Lower lobe of right lung (tissue), 2 donors: ENCODE measurements at regions not wholly inside any gene's neighbourhood (a gene's known extent, or its start where the extent isn't known, plus 50 kb on each side); places are given as distances from the start of the nearest gene placed in this dataset.

Experiments used
- ATAC-seq, 2 donors: fragments of 200-7000 bp; cut with Tn5 transposase; one replicate each; pipeline ENCODE4 v1.9.1; 2020 to 2022; ENCODE audit warnings: mild to moderate bottlenecking in 2 of 2, moderate library complexity in 2 of 2
- DNase-seq: peaks from one replicate; pipeline ENCODE4 v3.0.0-alpha.2; 2020
- H3K27ac ChIP-seq: fragments of 200-600 bp; one replicate; pipeline ENCODE4 v1.8.0; 2022
- H3K27me3 ChIP-seq: fragments of 200-600 bp; one replicate; pipeline ENCODE4 v1.8.0; 2022; ENCODE audit warnings: low read depth
- H3K36me3 ChIP-seq: fragments of 200-600 bp; one replicate; pipeline ENCODE4 v1.8.0; 2022; ENCODE audit warnings: mild to moderate bottlenecking
- H3K4me1 ChIP-seq: fragments of 200-600 bp; one replicate; pipeline ENCODE4 v1.8.0; 2022
- H3K4me3 ChIP-seq: fragments of 200-600 bp; one replicate; pipeline ENCODE4 v1.8.0; 2022; ENCODE audit warnings: mild to moderate bottlenecking
- H3K9me3 ChIP-seq: fragments of 200-600 bp; one replicate; pipeline ENCODE4 v1.8.0; 2022
- CTCF ChIP-seq: fragments of 200-600 bp; IDR thresholded peaks from one replicate; pipeline ENCODE4 v1.8.0; 2022; ENCODE audit warnings: antibody characterized with exemption, mild to moderate bottlenecking
- intact Hi-C: fragments of 100-400 bp; cut with DNase I; formaldehyde crosslinking; loops from one replicate; pipeline ENCODE4 v1.11.0; 2022
- donor health status: DM: no; HTN: yes; CAD: no; lungs with severe emphysema.

GRCh38 chr2:12254280-12254860 lies 462.4 kb upstream of the TRIB2 start:
- no peak for DNase-seq
- intact Hi-C loops, result no loop called here
- no peak for TF ChIP-seq CTCF
- H3K27ac ChIP-seq, result no peak overlapping the region
- H3K36me3 ChIP-seq, result no peaks in the 10 kb centered on the region
- no peaks in the 10 kb centered on the region for H3K27me3 ChIP-seq
- H3K9me3 ChIP-seq, result no peaks in the 10 kb centered on the region
- ATAC-seq, result no peak
- H3K4me3 ChIP-seq, result no peak overlapping the region
- H3K4me1 ChIP-seq, result no peaks in the 10 kb centered on the region

DNA sequence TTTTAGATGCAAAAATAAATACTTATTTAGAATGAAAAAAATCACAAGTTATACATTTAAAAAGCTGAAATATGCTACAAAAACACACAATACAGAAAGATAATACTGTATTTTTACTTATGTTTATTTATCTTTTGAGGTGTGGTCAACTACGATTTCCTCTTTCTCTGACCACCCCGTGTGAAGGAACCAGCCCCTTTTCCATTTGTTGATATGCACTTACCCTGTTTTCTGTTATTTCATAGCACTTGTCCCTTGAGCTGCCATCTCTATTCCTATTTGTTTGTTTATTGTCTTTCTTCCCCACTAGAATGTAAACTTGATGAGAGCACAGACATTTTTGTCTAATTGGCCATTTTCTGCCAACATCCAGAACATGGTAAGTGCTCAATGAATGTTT lies 460.5 kb upstream of the TRIB2 start:
- Histone ChIP-seq H3K27ac (no peak overlapping the region), H3K4me3 (no peak overlapping the region), H3K9me3 (no peaks in the 10 kb centered on the region), H3K4me1 (no peaks in the 10 kb centered on the region), H3K36me3 (no peaks in the 10 kb centered on the region), H3K27me3 (no peaks in the 10 kb centered on the region)
- no peak for TF ChIP-seq CTCF
- intact Hi-C loops, result no loop called here
- no peak for DNase-seq
- ATAC-seq, result no peak

- intact Hi-C loops, result no loop called here
- H3K36me3 ChIP-seq, result no peaks in the 10 kb centered on the region
- DNase-seq (no peak), ATAC-seq (no peak)
- no peaks in the 10 kb centered on the region for H3K9me3 ChIP-seq
- no peaks in the 10 kb centered on the region for H3K27me3 ChIP-seq
- H3K4me1 ChIP-seq, result no peaks in the 10 kb centered on the region
- TF ChIP-seq CTCF, result no peak
- H3K27ac ChIP-seq, result no peak overlapping the region
- H3K4me3 ChIP-seq, result no peak overlapping the region
These were observed 459.3 kb upstream of the TRIB2 start for GRCh38 chr2:12257476-12257875.

DNA sequence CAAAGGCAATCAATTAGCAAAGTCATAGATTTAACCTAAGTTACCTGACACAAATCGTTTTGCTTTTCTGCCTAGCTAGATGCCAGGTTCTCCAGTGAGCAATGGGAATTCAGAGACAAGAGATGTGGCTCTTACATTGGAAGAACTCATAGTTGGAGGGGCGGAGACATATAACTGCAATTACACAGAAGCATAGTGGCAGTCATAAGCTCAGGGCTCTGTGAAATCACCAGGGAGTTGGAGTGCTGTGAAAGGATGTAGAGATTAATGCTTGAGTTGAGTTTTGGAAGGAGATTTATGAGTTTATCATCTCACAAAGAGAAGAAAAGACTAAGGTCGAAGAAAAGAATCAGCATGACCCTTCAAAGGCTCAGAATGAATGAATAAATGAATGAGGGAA lies 457.2 kb upstream of the TRIB2 start:
- no peaks in the 10 kb centered on the region for H3K36me3 ChIP-seq
- peaks cover 5% of the 10 kb centered on the region for H3K4me1 ChIP-seq
- H3K4me3 ChIP-seq, result no peak overlapping the region
- H3K9me3 ChIP-seq, result no peaks in the 10 kb centered on the region
- DNase-seq, result no peak
- no peak for ATAC-seq
- intact Hi-C loops, result no loop called here
- H3K27me3 ChIP-seq, result no peaks in the 10 kb centered on the region
- H3K27ac ChIP-seq, result no peak overlapping the region
- TF ChIP-seq CTCF, result no peak

GRCh38 chr2:12261986-12262680 lies 454.6 kb upstream of the TRIB2 start:
- Histone ChIP-seq H3K4me3 (no peak overlapping the region), H3K27me3 (no peaks in the 10 kb centered on the region), H3K36me3 (no peaks in the 10 kb centered on the region), H3K27ac (no peak overlapping the region), H3K9me3 (no peaks in the 10 kb centered on the region), H3K4me1 (peaks cover 5% of the 10 kb centered on the region)
- intact Hi-C loops, result no loop called here
- no peak for TF ChIP-seq CTCF
- DNase-seq (no peak), ATAC-seq (no peak)
